Stimulated activated CD4-positive, alpha-beta T cell treated with anti-CD3 and anti-CD28 coated beads, Interleukin-12 subunit alpha, Interleukin-12 subunit beta, amount 100 ng/mL, for 48 hours (primary cell): ENCODE measurements at regions not wholly inside any gene's neighbourhood (a gene's known extent, or its start where the extent isn't known, plus 50 kb on each side); places are given as distances from the start of the nearest gene placed in this dataset.

Experiments
- DNase-seq, 3 donors: peaks; one replicate each; pipeline ENCODE4 v3.0.0-alpha.2; 2020; ENCODE audit warnings: low read depth in 2 of 3, low spot score in 1 of 3

GRCh38 chr11:70944636-70945035 lies 307.7 kb downstream of the SHANK2 start:
- DNase-seq, result no peak

DNA sequence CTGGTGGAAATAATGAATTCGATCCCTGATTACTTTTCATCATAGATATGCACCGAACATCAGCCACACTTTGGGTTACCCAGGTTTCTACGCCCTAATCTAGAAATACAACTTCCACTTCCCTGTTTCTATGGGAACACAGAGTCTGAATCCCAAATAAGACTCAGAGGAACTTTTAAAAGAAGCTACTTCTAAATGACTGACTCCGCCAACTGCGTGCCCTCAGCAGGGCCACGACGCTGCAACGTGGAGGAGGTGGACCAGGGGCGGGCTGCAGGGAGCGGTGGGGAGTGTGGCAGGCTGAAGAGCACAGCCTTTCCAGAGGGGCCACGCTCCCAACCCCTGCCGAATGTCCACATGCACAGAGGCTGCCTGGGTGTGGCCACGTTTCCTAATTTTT lies 304.0 kb downstream of the SHANK2 start:
- no peak for DNase-seq

DNA sequence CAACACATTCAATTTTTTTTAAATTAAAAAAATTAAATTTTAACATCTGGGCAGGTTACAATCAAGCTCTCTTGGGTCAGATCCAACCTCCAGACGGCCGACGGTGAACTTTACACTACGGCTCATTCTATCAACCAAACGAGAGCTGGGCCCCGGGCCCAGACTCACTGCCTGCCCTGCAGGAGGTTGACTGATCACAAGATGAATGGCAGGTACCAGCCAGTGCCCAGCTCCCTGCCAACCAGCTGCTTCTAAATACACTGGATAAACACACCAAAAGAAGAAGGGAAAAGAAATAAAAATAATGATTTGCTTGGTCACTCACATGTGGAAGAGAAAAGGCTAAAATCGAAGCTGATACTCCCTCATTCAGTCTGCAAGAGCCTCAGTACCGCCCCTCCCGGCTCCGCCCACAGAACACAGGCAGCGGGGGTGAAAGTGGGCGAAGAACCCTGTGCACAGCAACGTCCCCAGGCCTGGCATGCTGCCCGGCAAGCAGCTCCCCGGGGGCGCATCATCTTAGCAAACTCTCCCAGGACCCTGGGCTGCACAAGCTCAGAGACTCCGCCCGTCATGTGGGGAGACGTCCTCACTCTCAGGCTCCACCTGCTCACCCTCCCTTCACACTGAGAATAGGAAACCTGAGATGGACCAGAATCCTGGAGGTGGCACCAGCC lies 303.4 kb downstream of the SHANK2 start:
- DNase-seq, result no peak

- no peak for DNase-seq
Observed at GRCh38 chr11:70951139-70951804, 301.1 kb downstream of the SHANK2 start.

GRCh38 chr11:70952191-70952590 lies 300.2 kb downstream of the SHANK2 start:
- no peak for DNase-seq

DNA sequence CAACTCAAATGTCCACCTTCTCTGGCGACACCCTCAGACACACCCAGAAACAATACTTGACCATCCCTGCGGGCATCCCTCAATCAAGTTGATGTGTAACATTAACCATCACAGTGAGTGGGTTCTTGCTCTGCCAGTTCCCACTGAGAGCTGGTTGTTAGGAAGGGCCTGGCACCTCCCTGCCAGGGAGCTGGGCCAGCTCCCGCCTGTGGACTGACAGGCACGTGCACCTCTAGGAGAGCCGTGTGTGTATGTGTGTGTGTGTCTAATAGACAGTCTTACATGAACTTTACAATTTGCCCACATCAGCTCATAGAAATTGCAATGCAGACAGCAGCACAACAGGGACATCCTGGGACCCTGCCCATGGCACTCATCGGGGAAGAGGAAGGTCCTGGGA lies 298.7 kb downstream of the SHANK2 start:
- DNase-seq, result no peak

DNA sequence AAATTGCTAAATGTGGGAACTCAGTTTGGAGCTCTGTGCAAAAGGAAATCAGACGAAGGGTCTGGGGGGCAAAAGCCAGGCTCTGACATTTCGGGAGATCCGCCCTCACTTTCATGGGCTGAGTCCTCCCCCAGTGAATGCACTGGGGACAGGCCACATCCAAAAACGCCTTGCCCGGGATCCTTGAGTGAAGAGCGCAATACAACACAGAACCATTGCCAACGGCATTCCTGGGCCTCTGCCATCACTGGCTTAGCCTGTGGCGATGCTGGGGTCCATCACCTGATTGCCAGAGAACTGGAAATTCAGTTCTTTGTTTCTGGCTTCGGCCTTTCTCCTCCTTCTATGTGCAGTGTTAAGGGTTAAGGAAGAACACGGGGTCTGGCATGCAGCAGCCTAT lies 297.9 kb downstream of the SHANK2 start:
- no peak for DNase-seq
